IPS DF 4.7 (cell line): ENCODE measurements at regions not wholly inside any gene's neighbourhood (a gene's known extent, or its start where the extent isn't known, plus 50 kb on each side); places are given as distances from the start of the nearest gene placed in this dataset.

Source experiments
- DNase-seq: peaks from one replicate; pipeline ENCODE4 v3.0.0-alpha.2; 2013; ENCODE audit warnings: low spot score; ENCODE audit errors: extremely low read depth

DNA sequence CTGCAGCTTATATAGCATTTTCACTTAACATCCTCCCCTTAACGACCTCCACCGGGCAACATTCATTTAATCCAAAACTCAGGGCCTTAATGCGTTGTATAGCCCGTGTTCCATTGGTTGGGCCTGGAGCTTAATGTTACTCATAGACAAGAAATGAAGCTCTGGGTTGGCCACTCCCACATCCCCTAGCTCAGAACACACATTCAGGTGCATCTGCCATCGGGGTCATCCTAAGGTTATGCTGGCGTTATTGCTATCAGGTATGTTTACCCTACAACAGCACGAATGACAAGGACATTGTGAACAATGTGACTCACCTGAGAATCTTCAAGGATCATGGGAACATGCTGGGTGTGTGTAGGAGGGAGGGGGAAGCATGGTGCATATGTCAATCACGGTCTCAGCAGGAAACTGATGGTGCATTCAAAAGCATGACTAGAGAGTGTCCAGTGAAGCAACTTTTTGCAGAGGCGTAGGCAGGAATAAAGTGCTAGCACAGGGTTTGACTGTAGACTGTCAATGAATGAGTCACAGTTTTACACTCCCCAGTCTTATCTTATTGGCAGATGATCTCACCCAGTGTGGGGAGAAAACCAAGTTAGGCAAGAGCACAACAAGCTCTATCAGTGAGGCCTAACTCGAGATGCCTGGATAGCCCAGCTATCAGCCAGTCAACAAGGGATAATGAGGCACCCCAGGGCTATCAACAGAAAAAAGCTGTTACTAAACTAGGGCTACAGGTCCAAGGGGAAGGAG lies 402.1 kb upstream of the MCTP2 start:
- no peak for DNase-seq

DNA sequence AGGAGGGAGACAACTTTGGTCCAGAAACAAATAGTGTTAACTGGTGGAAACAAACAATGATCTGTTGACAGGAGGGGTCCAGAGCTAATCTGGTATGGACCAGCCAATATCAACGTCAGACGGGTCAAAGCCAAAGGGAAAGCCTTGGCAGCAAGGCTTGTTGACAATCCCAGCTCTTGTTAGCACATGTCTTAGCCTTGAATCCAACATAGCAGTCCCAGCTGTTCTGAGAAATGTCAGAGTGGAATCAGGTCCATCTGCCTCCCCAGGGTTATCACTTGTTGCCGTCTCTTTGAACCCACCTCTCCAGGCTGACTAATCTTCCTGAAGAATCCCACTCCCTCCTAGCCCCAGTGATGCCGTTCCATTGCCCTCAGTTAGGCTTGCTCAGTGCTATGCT lies 404.6 kb upstream of the MCTP2 start:
- DNase-seq: no peak

DNA sequence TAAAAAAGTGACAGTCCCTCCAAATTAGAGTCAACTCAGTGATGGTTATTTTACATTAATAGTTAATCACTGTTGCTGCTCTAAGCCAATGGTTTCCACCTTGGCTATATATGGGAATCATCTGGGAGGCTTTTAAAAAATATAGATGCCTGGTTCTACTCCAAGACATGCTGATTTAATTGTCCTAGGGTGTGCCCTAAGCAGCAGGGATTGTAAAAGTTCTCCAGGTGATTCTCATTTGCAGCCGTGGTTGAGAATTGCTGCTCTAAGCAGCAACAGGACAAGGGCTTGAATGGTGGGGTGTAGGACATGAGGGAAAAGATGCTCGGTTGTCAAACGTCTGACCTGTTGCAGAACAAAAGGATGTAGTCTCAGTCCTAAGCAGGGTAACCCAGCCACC lies 405.1 kb upstream of the MCTP2 start:
- DNase-seq: no peak

DNA sequence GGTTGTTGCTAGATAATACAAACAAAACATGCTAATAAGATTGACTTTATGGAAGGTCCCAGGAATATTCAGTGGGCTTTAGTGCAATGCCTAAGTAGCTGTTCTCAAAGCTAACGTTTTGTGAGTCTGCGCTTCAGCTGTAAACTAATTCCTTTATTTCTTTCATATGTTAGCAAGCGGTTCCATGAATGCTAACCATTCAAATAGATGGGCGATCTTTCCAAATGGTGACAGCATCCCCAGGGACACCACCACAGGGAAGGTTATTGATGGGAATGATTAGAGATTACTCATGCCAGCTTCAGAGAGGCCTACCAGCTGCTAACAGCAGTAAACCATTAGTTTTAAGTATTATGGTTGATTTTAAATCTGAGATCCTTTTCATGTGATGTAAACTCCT lies 405.7 kb upstream of the MCTP2 start:
- no peak for DNase-seq

DNA sequence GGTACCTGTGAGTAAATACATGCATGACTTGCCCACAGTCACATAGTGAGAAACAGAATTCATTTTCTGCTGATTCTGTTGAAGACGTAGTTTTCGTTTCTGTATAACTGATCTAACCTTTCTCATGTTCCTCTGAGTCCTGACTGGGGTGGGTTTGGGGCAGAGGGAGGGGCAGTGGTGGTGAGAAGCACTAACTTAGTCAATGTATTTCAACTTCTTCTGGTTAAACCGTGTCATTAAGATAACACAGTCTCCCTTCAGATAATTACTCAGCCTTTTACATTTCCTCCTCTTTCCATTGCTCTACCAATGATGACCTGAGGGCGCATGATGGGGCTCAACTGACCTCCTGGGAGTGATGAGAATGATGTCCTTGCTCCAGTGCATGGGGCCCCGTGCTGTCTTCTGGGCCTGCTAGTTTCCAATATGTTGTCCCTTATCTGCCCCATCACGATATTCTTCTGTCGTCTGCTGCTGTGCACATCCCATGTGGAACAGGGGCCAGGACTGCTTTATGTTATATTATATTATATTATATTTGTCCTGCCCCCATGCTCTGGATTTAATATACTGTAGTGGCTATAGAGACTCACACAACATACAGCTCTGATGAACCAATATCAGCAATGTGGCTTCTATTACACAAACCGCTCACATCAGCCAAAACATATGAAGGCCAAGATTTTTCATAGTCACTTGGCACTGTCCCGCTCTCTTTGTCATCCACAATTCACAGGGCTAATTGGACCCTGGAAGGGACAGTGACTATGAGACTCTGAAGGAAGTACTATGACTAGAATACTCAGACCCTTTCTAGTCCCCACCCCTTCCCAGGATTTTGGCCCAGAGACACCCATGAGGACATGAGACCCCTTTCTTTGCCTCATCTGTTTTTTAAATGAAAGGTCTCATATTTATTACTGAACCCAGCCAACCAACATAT lies 407.1 kb upstream of the MCTP2 start:
- DNase-seq: no peak

DNA sequence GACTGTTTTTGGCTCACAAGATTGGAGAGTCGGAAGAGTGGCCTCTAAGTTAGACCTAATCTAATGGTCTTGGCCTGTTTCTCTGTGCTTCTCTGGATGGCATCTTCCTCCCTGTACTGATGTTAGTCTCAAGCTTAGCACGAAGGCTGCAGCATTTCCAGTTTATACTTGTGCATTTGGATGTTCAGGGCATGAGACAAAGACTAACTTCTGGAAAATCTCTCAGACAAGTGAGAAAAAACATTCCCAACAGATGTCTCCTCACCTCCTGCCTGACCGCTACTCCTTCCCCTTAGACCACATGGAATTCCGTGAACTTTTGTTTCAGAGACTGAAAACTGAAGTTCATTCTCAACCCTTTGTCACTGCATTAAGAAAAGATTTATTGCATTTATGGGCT lies 410.8 kb upstream of the MCTP2 start:
- no peak for DNase-seq

DNA sequence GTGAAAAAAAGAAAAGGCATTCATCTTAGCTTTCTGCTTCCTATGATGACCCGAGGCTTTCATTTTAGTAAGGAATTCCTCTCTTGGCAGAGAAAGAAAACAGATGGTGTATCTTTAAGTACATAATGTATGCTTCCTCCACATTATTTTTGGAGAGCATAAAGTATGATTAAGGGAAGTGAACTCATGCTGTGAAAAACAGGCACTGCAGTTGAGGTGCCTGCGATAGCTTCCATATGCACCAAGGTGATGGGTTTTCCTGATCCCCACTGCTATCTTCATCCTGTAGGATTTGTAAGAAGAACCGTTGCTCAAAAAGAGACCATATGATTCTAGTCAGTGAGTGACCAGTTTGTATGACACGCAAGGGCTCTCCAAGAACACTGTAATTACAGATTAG lies 411.5 kb upstream of the MCTP2 start:
- no peak for DNase-seq

DNA sequence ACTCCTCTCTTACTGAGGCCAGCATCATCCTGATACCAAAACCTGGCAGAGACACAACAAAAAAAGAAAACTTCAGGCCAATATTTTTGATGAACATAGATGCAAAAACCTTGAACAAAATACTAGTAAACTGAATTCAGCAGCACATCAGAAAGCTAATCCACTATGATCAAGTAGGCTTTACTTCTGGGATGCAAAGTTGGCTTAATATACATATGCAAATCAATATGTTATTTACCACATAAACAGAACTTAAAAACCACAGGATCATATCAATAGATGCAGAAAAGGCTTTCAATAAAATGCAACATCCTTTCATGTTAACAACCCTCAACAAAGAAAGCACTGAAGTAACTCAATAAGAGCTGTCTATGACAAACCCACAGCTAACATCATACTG lies 414.5 kb upstream of the MCTP2 start:
- no peak for DNase-seq

DNA sequence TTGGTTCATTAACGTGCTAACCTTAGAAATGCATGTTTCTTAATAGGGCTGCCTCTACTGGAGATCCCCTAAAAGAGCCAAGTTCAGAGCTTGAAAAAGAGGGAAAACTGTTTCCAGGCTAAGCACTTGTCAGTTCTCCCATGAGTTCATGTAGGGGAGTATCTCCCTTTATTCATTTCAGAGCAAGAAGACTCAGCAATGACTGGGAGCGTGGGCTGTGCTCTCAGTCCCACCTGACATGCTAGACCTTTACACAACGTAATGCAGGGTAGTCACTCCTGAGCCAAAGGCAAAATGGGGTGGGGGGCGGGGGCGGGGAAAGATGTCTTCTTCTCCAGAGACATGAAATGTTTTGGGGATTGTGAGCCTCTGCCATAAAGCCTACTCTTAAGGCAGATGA lies 420.1 kb upstream of the MCTP2 start:
- DNase-seq: no peak

DNA sequence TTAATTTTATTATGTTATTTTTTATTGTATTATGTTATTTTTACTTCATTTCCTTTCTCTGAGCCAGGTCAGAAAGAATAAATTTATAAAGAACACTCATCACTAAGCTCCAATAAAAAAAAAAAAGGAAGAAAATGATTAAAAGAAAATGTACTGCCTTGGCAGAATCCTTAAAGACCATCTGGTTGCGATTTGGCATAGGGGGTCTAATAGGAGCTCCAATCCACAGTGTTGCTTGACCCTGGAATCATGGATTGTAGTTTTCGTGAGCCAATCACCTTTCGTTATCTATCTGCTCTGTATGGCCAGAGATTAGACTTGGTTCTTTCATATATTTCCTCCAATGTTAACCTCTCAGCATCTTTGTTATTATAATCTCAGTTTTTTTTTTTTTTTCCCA lies 421.8 kb upstream of the MCTP2 start:
- DNase-seq: no peak

DNA sequence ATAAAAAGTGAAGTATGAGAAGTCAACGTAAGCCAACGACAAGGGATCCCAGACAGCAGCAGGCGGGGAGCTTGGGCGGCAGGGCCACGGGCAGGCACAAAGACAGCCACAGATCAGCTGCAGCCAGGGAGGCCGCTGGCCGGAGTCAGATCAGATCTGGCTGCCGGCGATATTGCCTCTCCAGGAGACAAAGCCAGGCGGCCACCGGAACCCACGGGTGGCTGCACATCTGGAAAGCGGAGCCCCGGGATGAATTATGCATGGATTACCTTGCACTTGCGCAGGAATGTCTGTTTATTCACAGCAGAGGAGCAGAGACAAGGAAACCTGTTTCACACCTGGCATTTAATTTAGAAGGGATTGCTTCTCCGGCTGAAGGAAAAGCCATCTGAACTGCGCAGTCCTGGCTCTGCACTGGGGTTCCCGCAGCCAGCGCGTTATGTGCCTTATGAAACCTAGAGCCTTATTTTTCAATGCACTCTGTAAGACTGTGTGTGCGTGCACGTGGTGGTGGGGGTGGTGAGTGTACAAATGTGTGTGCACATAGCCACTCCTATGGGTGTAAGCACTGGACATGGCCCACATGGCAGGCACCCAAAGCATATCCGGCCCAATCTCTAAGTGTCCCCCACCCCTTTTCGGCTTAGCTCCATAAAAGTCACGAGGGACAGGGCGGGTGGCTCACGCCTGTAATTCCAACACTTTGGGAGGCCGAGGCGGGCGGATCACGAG lies 427.8 kb upstream of the MCTP2 start:
- no peak for DNase-seq

DNA sequence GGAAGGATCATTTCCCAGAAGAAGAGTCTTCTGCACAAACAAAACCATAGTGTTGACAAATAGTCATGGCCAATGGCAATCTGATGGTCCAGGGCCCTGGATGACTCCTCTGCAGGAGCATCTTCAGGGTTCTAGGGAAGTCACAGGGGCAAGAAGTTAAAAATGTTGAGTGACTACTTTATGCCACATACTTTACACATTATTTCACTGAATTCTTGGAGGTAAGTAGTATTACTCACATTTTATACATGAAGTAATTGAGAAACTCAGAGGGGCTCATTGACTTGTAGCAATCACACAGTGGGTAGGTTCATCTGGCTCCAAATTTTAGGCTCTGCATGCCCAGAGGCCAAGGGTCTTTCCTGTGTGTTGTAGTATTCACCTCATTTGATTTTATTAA lies 430.2 kb upstream of the MCTP2 start:
- DNase-seq: no peak

DNA sequence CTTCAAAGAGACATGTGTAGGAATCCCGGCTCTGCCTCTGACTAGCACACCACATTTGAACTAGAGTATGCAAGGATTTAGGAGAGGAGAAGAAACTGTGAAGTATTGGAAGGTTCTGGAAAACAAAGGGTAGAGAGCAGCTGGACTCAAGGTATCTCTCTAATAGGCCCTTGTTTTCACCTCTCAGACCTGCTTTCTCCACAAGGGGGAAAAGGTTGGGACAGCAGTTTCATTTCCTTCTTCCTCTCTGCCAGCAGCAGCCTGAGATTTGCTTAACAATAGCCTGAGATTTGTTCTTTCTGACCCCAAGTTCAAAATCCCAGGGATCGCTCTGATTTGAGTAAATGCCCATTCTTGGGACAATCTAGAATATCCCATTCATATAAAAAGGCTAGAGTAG lies 430.6 kb upstream of the MCTP2 start:
- no peak for DNase-seq

DNA sequence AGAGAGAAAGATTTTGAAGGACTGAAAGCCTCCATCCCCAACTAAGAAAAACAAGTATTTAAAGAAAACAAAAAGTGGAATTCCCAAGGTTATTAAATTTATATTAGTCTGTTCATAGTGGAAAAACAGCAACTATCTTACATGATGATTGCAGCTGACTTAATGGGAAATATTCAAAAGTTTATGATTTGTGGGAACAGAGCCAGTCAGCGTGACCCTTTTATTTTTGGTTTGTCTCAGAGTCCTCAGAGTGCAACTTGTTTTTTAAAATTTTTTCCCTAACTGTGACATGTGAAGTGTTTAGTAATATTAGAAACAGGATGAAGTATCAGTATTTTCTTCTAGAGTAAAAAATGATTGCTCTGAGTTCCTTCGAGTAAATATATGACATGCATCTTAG lies 441.9 kb upstream of the MCTP2 start:
- DNase-seq: no peak

DNA sequence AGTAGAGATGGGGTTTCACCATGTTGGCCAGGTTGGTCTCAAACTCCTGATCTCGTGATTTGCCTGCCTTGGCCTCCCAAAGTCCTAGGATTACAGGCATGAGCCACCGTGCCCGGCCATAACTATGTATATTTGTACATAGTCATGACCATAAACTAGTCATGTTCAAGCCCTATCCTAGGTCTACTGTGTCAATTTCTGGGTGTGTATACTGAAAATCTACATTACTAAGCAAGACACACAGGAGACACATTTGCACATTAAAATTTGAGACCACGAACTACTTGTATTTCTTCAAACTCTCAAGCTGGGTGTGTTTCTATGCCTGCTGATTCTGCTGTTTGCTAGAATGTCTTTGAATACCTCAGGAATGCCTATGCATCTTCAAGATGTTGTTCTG lies 451.3 kb upstream of the MCTP2 start:
- no peak for DNase-seq

DNA sequence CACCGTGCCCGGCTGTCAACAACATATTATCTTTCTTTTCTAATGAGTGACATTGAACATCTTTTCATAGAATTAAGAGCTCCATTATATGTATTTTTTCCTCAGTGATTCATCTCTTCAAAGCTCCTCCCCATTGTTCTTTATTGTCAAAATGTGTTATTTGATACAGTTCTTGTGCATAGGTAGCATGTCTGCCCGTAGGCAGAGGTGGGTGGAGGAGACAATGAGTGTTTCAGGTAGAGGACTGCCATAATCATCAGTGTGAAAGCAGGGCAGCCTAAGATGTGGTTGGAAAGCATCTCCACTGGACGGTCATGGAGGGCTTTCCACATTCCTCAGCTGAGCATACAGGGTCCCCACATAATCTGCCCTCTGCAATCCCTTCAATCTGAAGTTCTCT lies 452.0 kb upstream of the MCTP2 start:
- DNase-seq: no peak

DNA sequence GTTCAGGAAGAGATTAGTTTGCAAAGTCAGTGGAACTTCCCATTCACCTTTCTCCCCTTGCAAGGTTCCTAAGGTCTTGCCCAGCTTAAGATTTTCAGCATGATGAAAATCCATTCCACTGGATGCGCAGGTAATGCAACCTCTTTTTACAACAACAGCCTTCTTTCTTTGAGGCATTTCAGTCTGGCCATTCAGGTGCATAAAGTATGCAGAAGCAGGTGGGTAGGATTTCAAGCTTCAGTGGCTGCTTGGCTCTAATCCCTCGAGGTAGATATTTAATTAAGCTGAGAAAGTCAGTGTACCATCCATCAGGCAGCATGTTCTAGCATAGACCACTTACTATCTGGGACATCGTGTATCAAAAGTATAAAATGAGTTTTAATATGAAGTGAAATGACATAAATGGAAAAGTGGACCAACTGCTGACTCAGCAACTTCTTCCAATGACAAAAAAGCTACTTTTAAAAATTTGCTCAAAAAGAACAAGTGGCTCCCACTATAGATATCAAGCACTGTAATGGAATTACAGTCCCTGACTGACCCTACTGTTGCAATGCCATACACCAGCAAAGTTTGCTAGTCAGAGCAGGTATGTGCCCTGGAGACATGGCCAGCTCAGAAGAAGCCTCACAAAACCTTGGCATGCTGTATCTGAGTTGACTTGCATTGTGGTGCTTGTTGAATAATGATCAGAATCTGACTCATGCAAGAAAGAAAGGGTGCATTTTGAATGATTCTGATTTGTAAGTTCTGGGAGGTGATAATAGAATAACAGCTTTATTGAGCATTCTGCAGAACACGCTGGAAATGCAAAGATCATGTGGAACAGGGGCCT lies 459.9 kb upstream of the MCTP2 start:
- no peak for DNase-seq

DNA sequence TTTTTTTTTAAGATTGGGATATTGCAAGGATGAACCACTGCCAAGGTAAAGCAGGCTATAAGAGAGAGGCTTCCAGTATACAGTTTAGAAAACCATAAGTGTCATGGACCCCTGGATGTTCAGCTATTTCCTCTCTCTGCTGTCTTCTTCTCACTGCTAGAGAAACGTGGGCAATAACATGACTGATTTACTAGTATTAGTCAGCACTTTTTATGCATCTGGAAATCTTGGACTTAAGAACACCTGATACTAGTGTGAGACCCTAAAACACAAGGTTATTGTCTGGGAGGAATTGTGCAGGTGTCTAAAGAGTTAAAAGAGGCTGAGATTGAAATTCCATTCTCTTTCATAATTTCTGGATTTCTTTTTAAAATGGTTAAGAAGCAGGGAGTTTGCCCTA lies 460.6 kb upstream of the MCTP2 start:
- no peak for DNase-seq

DNA sequence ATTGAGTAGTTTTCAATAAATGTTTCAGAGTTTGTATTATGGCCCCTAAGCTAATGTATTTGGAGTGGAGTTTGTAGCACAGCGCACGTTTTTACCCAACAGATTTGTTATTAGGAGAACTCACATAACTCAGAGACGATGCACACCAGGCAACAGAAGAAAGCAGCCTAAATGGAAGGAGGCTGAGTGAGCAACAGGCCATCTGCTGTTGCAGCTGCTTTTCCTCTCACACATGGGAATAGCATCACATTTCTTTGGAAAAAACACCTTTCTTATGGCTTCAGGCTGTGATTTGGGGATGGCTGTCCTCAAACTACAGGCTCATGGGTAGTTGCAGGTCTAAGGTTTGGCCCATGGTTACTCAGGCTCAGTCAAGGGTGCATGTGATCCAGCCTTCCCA lies 469.3 kb upstream of the MCTP2 start:
- DNase-seq: no peak

DNA sequence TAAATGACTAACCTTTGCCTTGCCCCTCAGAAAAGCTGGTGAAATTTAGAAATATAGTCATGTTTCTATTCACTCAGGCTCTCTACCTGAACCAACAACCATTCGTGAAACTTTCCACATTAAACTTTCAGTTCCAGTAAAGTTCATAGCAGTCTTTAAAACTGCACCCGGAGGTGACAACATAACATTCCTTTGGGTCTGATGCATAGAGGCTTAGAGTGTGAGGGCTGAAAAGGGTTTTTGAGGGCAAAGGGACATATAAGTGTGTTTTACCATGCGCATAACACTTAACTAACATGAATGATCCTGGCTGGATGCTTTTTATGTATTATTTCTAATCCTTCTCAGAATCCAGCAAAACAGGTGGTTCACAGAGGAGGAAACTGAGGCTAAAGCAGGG lies 471.7 kb upstream of the MCTP2 start:
- DNase-seq: no peak

DNA sequence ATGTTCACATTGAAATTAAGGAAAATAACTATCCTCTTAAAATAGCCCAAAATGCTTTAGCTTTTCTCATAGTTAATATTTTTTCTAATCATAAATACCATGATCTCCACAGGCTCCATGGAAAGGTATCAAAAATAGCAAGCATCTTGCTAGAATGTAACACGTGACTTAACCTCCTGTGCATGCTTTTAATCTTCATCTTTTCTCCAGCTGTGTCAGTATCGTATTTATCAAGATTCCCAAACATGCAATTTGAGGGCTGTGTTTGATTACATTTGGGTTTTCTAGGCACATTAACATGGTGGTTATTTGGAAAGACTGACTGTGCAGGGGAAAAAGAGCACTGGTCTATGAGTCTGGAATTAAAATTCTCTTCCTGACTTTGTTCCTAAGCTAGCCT lies 472.5 kb upstream of the MCTP2 start:
- DNase-seq: no peak
